HL-60/S4 treated with phorbol 12-myristate 13-acetate at 8.2 ng/mL for 4 days and 3 days (cell line): ENCODE measurements at regions not wholly inside any gene's neighbourhood (a gene's known extent, or its start where the extent isn't known, plus 50 kb on each side); places are given as distances from the start of the nearest gene placed in this dataset.

Experiments
- in situ Hi-C: fragments of 300-500 bp; cut with MboI; formaldehyde crosslinking; loops from 2 replicates; pipeline ENCODE4 v1.15.0; 2022; ENCODE audit warnings: low sequenced_read_pairs

DNA sequence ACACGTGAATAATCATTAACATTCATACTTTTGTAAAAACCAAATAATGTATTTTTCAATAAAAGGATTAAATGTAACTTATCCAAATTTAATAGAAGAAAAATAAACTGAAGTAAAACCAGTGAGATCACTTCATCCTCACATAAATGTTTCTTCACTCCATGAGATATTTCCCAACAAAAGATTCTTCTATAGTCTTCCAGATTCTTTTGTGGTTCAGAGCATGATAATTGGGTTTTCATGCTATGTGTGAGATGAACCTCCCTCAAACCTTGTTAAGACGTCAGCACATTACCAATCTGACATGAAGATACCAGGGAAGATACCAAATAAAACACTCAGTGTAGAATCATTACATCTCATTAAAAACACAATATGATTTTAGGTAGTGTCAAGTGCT lies 62.9 kb upstream of the OXGR1 start:
- in situ Hi-C loops: no loop called here

- in situ Hi-C loops: no loop called here
Observed at GRCh38 chr13:97058391-97058790, 64.1 kb upstream of the OXGR1 start.

GRCh38 chr13:97058926-97059325 lies 64.7 kb upstream of the OXGR1 start:
- in situ Hi-C loops: no loop called here

GRCh38 chr13:97067017-97067895 lies 73.0 kb upstream of the OXGR1 start:
- in situ Hi-C loops: no loop called here

DNA sequence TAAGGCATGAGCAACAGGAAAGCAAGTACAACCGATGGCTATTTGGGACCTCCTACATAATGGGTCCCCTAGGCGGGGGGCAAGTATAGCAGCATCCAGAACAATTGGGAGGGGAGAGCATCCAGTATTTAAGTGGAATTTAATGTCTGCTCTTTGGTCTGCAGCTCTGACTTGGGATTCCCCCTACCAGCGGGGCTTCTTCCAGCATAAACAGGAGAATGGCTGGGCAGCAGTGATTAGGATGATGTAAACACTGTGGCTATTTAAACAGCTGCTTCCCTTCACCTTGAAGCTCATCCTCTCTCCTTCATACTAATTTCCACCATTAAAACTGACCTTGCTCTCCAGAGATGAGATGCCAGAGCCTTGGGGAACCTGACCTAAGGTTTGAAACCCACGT lies 73.9 kb upstream of the OXGR1 start:
- in situ Hi-C loops: no loop called here

DNA sequence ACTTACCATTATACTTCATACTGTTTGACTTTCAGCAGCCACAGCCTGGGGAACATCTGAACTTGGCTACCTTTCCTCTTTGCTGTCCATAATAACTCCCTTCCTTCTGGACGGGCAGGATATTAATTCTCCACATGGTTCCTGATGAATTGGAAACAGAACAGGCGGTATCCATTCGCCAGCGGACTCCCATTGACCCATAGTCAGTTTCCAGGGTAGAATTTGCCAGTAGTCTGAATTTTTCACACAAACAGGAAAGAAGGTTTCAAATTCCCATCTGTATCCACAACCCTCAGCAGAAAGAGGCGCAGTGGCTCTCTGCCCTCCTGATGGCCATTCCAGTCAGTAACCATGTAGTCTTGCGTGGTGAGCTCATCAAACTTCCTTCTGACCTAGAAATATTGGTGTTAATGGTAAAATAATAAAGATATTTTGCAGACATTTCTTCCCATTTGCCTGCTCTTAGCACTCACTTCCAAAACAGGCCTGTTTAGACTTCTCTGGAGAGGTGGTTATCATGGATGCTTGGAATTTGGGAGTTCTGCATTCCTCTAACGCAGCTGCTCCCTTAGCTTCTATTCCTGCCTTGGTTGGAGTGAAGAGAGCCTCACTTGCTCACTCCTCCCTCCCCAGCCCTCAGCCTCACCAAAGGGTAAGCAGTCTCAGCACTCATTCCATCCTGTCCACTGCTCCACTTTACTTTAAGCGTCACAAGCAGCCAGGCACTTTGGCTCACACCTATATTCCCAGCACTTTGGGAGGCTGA lies 75.0 kb upstream of the OXGR1 start:
- in situ Hi-C loops: no loop called here

- in situ Hi-C loops: no loop called here
Observed at GRCh38 chr13:97072297-97072696, 78.0 kb upstream of the OXGR1 start.

- in situ Hi-C loops: no loop called here
Observed at GRCh38 chr13:97074618-97075017, 80.3 kb upstream of the OXGR1 start.

- in situ Hi-C loops: no loop called here
Observed at GRCh38 chr13:97076898-97077297, 82.6 kb upstream of the OXGR1 start.

DNA sequence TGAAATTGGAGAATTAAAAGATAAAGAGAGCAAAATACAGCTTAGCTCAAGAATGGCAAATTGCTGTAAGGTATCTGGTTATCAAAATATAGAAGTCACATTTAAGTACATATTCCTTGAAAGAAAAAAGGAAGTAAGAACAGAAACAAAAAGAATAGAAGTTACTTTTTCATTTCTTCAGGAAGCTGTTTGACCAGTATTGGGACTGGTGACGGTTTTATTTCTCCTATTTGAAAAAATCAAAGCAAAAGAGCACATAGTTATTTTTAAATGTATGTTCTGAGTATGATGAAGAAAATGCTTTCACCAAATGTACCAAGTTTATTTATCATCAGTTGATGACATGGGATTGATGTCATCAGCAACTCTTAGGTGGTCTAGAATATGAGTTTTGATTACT lies 83.1 kb upstream of the OXGR1 start:
- in situ Hi-C loops: no loop called here

DNA sequence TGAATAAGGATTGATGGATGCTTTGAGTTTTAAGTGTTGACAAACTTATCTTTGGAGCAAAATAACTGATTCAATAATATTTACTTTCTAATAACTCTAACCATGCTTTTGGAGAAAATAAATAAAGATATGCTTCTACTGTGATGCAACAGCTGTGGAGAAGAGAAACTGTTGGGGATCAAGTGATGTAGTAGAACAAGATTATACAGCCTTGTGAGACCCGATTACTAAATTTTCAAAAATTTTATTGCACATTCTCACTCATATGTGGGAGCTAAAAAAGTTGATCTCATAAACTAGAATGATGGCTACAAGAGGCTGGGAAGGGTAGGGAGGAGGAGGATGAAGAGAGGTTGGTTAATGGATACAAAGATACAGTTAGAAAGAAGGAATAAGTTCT lies 85.5 kb upstream of the OXGR1 start:
- in situ Hi-C loops: no loop called here

DNA sequence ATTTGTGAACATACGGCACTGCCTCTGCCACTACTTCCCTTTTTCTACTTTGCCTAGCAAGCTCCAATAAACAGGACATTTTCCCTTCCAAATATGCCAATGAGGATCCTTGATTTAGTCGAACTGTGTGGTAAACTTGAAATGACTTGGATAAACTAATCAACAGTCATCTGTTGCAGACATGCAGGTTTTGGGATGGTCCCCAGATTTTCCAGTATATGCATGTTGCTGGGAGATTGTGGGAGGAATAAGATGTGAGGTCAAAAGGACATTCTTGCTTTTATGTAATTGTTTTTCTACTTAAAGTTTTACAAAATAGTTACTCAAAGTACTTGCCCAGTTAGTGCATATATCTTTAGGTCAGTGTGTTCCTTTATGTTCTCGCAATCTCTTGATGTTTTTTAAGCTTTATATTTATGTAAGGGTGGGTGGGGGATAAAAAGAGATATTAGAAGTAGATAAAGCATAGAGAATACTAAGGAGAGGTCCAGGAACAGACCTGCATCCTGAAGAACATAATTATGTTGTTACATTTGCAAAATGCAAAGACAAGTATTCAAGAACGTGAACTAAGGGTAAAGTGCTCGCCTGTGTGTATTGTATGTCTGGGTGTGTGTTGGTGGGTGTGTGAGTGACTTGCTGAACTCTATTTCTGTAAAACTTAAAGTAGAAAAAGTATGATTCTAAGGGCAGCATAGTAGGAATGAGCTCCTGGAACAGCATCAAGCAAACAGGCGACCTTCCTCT lies 88.4 kb upstream of the OXGR1 start:
- in situ Hi-C loops: no loop called here

- in situ Hi-C loops: no loop called here
Observed at GRCh38 chr13:97091196-97091595, 96.9 kb upstream of the OXGR1 start.

GRCh38 chr13:97100821-97101220 lies 106.5 kb upstream of the OXGR1 start:
- in situ Hi-C loops: loop anchor here (25.0 kb wide), 1 partner anchor 261 kb away; no protein-coding TSS in a partner anchor

DNA sequence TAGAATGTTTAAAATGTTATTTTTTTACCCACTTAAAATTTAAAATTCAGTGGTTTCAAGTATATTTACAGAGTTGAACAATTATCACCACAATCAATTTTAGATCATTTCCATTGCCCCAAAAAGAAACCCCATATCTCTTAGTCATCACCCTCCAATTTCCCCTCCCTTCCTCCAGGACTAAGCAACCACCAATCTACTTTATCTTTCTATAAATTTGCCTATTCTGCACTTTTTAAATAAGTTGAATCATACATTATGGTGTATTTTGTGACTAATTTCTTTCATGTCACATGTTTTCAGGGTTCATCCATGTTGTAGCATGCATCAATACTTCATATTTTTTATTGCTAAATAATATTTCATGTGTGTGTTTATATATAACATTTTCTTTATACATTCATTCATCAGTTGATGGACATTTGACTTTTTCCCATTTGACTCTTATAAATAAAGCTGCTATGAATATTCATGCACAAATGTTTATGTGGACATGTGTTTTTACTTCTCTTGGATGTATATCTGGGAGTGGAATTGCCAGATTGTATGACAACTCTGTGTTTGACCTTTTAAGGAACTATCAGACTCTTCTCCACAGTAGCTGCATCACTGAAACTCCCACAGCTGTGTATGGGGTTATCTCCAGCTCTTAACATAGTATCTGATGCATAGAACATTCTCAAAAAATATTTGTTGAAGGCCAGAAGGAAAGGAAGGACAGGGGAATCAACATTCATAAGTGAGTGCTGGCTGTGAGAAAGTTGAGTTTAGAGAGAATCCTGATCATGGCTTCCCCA lies 107.8 kb upstream of the OXGR1 start:
- in situ Hi-C loops: loop anchor here (25.0 kb wide), 1 partner anchor 260 kb away; no protein-coding TSS in a partner anchor

GRCh38 chr13:97106323-97106722 lies 112.0 kb upstream of the OXGR1 start:
- in situ Hi-C loops: loop anchor here (25.0 kb wide), 1 partner anchor 256 kb away; no protein-coding TSS in a partner anchor

DNA sequence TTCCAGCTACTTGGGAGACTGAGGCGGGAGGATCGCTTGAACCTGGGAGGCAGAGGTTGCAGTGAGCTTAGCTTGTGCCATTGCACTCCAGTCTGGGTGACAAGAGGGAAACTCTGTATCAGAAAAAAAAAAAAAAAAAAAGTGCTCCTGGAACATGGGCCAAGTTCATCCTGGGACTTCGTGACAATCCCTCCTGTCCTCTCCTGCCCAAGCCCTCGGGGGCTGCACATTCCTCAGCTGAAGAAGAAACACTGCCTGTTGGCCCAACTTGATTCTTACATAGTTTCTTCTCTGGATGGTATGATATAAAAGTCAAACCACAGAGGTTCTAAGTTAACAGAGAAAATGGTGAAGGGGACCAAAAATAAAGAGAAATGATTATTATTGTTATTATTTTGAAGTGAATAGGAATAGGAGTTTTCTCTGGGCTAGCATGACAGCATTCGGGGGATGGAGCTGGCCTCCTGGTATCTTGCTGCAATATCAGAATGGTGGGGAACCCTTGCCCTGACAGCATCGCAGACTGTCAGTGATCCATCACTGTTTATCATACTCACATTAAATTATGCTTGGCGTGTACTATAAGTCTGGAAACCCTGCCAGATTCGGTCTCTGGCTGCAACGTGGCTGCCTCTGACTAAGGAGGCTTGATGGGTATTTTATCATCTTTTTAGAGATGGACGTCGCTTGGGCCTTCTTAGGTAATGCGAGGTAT lies 113.7 kb upstream of the OXGR1 start:
- in situ Hi-C loops: loop anchor here (25.0 kb wide), 1 partner anchor 254 kb away; no protein-coding TSS in a partner anchor

GRCh38 chr13:97108530-97108900 lies 113.6 kb upstream of the MBNL2 start:
- in situ Hi-C loops: loop anchor here (25.0 kb wide), 1 partner anchor 254 kb away; no protein-coding TSS in a partner anchor

- in situ Hi-C loops: loop anchor here (25.0 kb wide), 1 partner anchor 253 kb away; no protein-coding TSS in a partner anchor
Observed at GRCh38 chr13:97109256-97109655, 112.9 kb upstream of the MBNL2 start.
